Breast epithelium (tissue), 3 donors: ENCODE measurements at regions not wholly inside any gene's neighbourhood (a gene's known extent, or its start where the extent isn't known, plus 50 kb on each side); places are given as distances from the start of the nearest gene placed in this dataset.

ENCODE experiments used
- POLR2A ChIP-seq: fragments of 450-650 bp; IDR thresholded peaks from one replicate; pipeline ENCODE4 v1.6.1; 2016; ENCODE audit warnings: antibody characterized with exemption, mild to moderate bottlenecking, moderate library complexity
- POLR2AphosphoS5 ChIP-seq, 3 donors: sonication (generic); formaldehyde crosslinking; IDR thresholded peaks; one replicate each; pipeline ENCODE4 v1.6.1; 2017; ENCODE audit warnings: antibody characterized with exemption in 3 of 3
- TF ChIP-seq, protein P1 (sequence below), 3 donors: fragments of 450-650 bp; IDR thresholded peaks; one replicate each; pipeline ENCODE4 v1.5.1; 2016 to 2017; ENCODE audit warnings: antibody characterized with exemption in 3 of 3, mild to moderate bottlenecking in 3 of 3, moderate library complexity in 3 of 3

DNA sequence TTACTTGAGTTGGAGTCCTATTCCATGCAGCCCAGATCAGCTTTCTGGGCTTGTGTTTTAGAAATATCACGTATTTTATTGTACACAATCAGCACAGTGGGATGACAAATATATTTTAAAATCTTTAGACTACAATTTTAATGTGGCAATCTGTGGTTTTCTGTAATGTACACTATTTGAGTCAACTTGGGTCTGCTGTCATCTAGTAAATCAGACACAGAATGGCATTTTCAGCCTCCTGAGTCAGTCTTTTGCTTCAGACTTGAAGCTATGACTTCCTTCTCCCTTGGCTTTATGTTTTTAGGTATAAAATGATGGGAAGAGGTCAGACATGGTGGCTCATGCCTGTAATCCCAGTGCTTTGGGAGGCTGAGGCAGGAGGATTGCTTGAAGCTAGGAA is 232.1 kb downstream of the NECTIN3 start:
- TF ChIP-seq, protein P1, sequence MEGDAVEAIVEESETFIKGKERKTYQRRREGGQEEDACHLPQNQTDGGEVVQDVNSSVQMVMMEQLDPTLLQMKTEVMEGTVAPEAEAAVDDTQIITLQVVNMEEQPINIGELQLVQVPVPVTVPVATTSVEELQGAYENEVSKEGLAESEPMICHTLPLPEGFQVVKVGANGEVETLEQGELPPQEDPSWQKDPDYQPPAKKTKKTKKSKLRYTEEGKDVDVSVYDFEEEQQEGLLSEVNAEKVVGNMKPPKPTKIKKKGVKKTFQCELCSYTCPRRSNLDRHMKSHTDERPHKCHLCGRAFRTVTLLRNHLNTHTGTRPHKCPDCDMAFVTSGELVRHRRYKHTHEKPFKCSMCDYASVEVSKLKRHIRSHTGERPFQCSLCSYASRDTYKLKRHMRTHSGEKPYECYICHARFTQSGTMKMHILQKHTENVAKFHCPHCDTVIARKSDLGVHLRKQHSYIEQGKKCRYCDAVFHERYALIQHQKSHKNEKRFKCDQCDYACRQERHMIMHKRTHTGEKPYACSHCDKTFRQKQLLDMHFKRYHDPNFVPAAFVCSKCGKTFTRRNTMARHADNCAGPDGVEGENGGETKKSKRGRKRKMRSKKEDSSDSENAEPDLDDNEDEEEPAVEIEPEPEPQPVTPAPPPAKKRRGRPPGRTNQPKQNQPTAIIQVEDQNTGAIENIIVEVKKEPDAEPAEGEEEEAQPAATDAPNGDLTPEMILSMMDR (IDR thresholded peaks at IDR 0.05), result no peak
- TF ChIP-seq POLR2A (no peak), POLR2AphosphoS5 (IDR thresholded peaks at IDR 0.05) (no peak)
